ENCODE measurements at regions not wholly inside any gene's neighbourhood (a gene's known extent, or its start where the extent isn't known, plus 50 kb on each side); places are given as distances from the start of the nearest gene placed in this dataset.

GRCh38 chr20:63108247-63108646 lies 101.5 kb upstream of the BHLHE23 start:
- intact Hi-C loops (cut with DNase I): no loop called here
- Histone ChIP-seq H3K27ac (no peak overlapping the region), H3K36me3 (no peaks in the 10 kb centered on the region), H3K4me3 (no peak overlapping the region), H3K9me3 (peaks cover 0 to 11% of the 10 kb centered on the region in 2 donors), H3K4me1 (peaks cover 5% of the 10 kb centered on the region in 2 donors), H3K27me3 (no peaks in the 10 kb centered on the region)
- DNase-seq (ENCODE audit: low spot score in 2 of 2): no peak
- no peak for TF ChIP-seq CTCF (IDR thresholded peaks at IDR 0.05)

GRCh38 chr20:63107449-63108200 lies 100.9 kb upstream of the BHLHE23 start:
- H3K36me3 ChIP-seq: no peaks in the 10 kb centered on the region
- peaks cover 0 to 11% of the 10 kb centered on the region in 2 donors for H3K9me3 ChIP-seq
- intact Hi-C loops (cut with DNase I): no loop called here
- H3K27me3 ChIP-seq: no peaks in the 10 kb centered on the region
- no peak overlapping the region for H3K27ac ChIP-seq
- DNase-seq (ENCODE audit: low spot score in 2 of 2): no peak
- no peak overlapping the region for H3K4me3 ChIP-seq
- no peak for TF ChIP-seq CTCF (IDR thresholded peaks at IDR 0.05)
- peaks cover 5% of the 10 kb centered on the region in 2 donors for H3K4me1 ChIP-seq

GRCh38 chr20:63106765-63107448 lies 100.1 kb upstream of the BHLHE23 start:
- H3K4me3 ChIP-seq: no peak overlapping the region
- peaks cover 0 to 10% of the 10 kb centered on the region in 2 donors for H3K9me3 ChIP-seq
- H3K4me1 ChIP-seq: peaks cover 5% of the 10 kb centered on the region in 2 donors
- DNase-seq (ENCODE audit: low spot score in 2 of 2): no peak
- intact Hi-C loops (cut with DNase I): no loop called here
- no peak overlapping the region for H3K27ac ChIP-seq
- H3K27me3 ChIP-seq: no peaks in the 10 kb centered on the region
- H3K36me3 ChIP-seq: no peaks in the 10 kb centered on the region
- TF ChIP-seq CTCF (IDR thresholded peaks at IDR 0.05): no peak

- no peak overlapping the region for H3K4me3 ChIP-seq
- DNase-seq (ENCODE audit: low spot score in 2 of 2): peak in 1 of 2 donors; percentile 71
- intact Hi-C loops (cut with DNase I): no loop called here
- no peaks in the 10 kb centered on the region for H3K27me3 ChIP-seq
- H3K36me3 ChIP-seq: no peaks in the 10 kb centered on the region
- H3K4me1 ChIP-seq: peaks cover 5% of the 10 kb centered on the region in 2 donors
- H3K27ac ChIP-seq: peak overlapping the region in 1 of 2 donors; percentile 40
- H3K9me3 ChIP-seq: peaks cover 0 to 4% of the 10 kb centered on the region in 2 donors
- TF ChIP-seq CTCF (IDR thresholded peaks at IDR 0.05): no peak
These were observed 99.5 kb upstream of the BHLHE23 start for GRCh38 chr20:63106108-63106764.

- H3K9me3 ChIP-seq: peaks cover 0 to 4% of the 10 kb centered on the region in 2 donors
- H3K4me1 ChIP-seq: peaks cover 5% of the 10 kb centered on the region in 2 donors
- no peak overlapping the region for H3K4me3 ChIP-seq
- no peak for TF ChIP-seq CTCF (IDR thresholded peaks at IDR 0.05)
- H3K27me3 ChIP-seq: no peaks in the 10 kb centered on the region
- intact Hi-C loops (cut with DNase I): no loop called here
- no peak for DNase-seq (ENCODE audit: low spot score in 2 of 2)
- peak overlapping the region in 1 of 2 donors; percentile 40 for H3K27ac ChIP-seq
- no peaks in the 10 kb centered on the region for H3K36me3 ChIP-seq
These were observed 98.7 kb upstream of the BHLHE23 start for GRCh38 chr20:63105211-63106107.
